GM23338 (cell line): ENCODE measurements at regions not wholly inside any gene's neighbourhood (a gene's known extent, or its start where the extent isn't known, plus 50 kb on each side); places are given as distances from the start of the nearest gene placed in this dataset.
A peak's percentile ranks its signal among the peaks of the same experiment; 100 is the strongest.

Experiments
- ATAC-seq: fragments of 200-7000 bp; cut with Tn5 transposase; 3 replicates; pipeline ENCODE4 v1.9.1; 2020
- DNase-seq: peaks from one replicate; pipeline ENCODE4 v3.0.0-alpha.2; 2015; ENCODE audit warnings: low spot score
- H2AFZ ChIP-seq: fragments of 200-600 bp; sonication (generic); 2 replicates; pipeline ENCODE4 v1.8.0; 2016; ENCODE audit warnings: antibody characterized with exemption, mild to moderate bottlenecking, moderate library complexity
- H3F3A ChIP-seq: fragments of 200-600 bp; sonication (generic); replicated peaks from 2 replicates; pipeline ENCODE4 v1.8.0; 2017; ENCODE audit warnings: antibody characterized with exemption, mixed run types, low read depth
- H3K27ac ChIP-seq: fragments of 200-600 bp; sonication (generic); 2 replicates; pipeline ENCODE4 v1.6.1; 2016; ENCODE audit warnings: low read depth
- H3K27me3 ChIP-seq: fragments of 200-600 bp; sonication (generic); 2 replicates; pipeline ENCODE4 v1.8.0; 2016; ENCODE audit warnings: mild to moderate bottlenecking, mixed run types, moderate library complexity; ENCODE audit not compliant: insufficient read depth
- H3K36me3 ChIP-seq: fragments of 200-600 bp; sonication (generic); 2 replicates; pipeline ENCODE4 v1.8.0; 2016; ENCODE audit warnings: mild to moderate bottlenecking; ENCODE audit not compliant: insufficient read depth
- H3K4me1 ChIP-seq: fragments of 200-600 bp; sonication (generic); 2 replicates; pipeline ENCODE4 v1.8.0; 2016; ENCODE audit warnings: mild to moderate bottlenecking, moderate library complexity; ENCODE audit not compliant: insufficient read depth
- H3K4me2 ChIP-seq: fragments of 200-600 bp; sonication (generic); 2 replicates; pipeline ENCODE4 v1.7.1; 2017; ENCODE audit warnings: mixed run types
- H3K4me3 ChIP-seq: fragments of 200-600 bp; sonication (generic); 2 replicates; pipeline ENCODE4 v1.6.1; 2016; ENCODE audit warnings: mixed run types
- H3K79me2 ChIP-seq: fragments of 200-600 bp; sonication (generic); replicated peaks from 2 replicates; pipeline ENCODE4 v1.8.0; 2017; ENCODE audit warnings: mild to moderate bottlenecking; ENCODE audit not compliant: insufficient read depth
- H3K9me2 ChIP-seq: fragments of 200-600 bp; sonication (generic); 2 replicates; pipeline ENCODE4 v1.8.0; 2017; ENCODE audit not compliant: insufficient read depth
- H4K20me1 ChIP-seq: fragments of 200-600 bp; sonication (generic); replicated peaks from 2 replicates; pipeline ENCODE4 v1.8.0; 2017; ENCODE audit warnings: mild to moderate bottlenecking; ENCODE audit not compliant: insufficient read depth
- H3K27ac Mint-ChIP-seq: 2 replicates; pipeline ENCODE4 v1.8.0; 2020; ENCODE audit warnings: inconsistent platforms, mild to moderate bottlenecking, moderate library complexity, mixed read lengths
- H3K27me3 Mint-ChIP-seq: 3 replicates; pipeline ENCODE4 v1.8.0; 2022; ENCODE audit warnings: low read depth, mild to moderate bottlenecking, moderate library complexity, mixed read lengths, inconsistent platforms; ENCODE audit not compliant: insufficient read depth, poor library complexity
- H3K36me3 Mint-ChIP-seq: 3 replicates; pipeline ENCODE4 v1.8.0; 2021; ENCODE audit warnings: low read depth, mild to moderate bottlenecking, inconsistent platforms, moderate library complexity, mixed read lengths
- H3K4me1 Mint-ChIP-seq: 3 replicates; pipeline ENCODE4 v1.8.0; 2020; ENCODE audit warnings: mild to moderate bottlenecking, inconsistent platforms, mixed read lengths
- H3K4me3 Mint-ChIP-seq: 3 replicates; pipeline ENCODE4 v1.8.0; 2021; ENCODE audit warnings: moderate library complexity, mild to moderate bottlenecking, inconsistent platforms, mixed read lengths
- H3K9me3 Mint-ChIP-seq: 3 replicates; pipeline ENCODE4 v1.8.0; 2020; ENCODE audit warnings: moderate library complexity, mild to moderate bottlenecking, inconsistent platforms, mixed read lengths
- CREB1 ChIP-seq: fragments of 250-450 bp; sonication (Bioruptor Pico); IDR thresholded peaks from 2 replicates; pipeline ENCODE4 v1.5.0; 2020; ENCODE audit warnings: low read depth, mild to moderate bottlenecking, moderate library complexity
- CTCF ChIP-seq, 2 experiments: fragments of 200-600 bp in 1 of 2; sonication (generic) in 1 of 2; conservative IDR thresholded peaks; 2 replicates each; pipeline versions ENCODE4 v1.5.1 to v1.6.1; 2016 to 2017; ENCODE audit warnings: antibody characterized with exemption in 2 of 2, low read depth in 2 of 2, mild to moderate bottlenecking in 2 of 2, moderate library complexity in 1 of 2
- ETS1 ChIP-seq: IDR thresholded peaks from 2 replicates; pipeline ENCODE4 v1.6.1; 2016; ENCODE audit warnings: antibody characterized with exemption
- EZH2 ChIP-seq: fragments of 200-600 bp; sonication (generic); IDR thresholded peaks from one replicate; pipeline ENCODE4 v1.8.0; 2017; ENCODE audit warnings: antibody characterized with exemption, mild to moderate bottlenecking, low read depth; ENCODE audit not compliant: unreplicated experiment
- EZH2phosphoT487 ChIP-seq: fragments of 200-600 bp; sonication (generic); IDR thresholded peaks from one replicate; pipeline ENCODE4 v1.8.1; 2018; ENCODE audit warnings: antibody characterized with exemption; ENCODE audit not compliant: unreplicated experiment
- JUNB ChIP-seq: IDR thresholded peaks from one replicate; pipeline ENCODE4 v1.6.1; 2016; ENCODE audit warnings: antibody characterized with exemption; ENCODE audit not compliant: unreplicated experiment
- NANOG ChIP-seq: IDR thresholded peaks from 2 replicates; pipeline ENCODE4 v1.6.1; 2016; ENCODE audit warnings: antibody characterized with exemption, borderline replicate concordance
- POLR2AphosphoS5 ChIP-seq: IDR thresholded peaks from 2 replicates; pipeline ENCODE4 v1.6.1; 2016; ENCODE audit warnings: antibody characterized with exemption, low read depth
- STAT1 ChIP-seq: IDR thresholded peaks from one replicate; pipeline ENCODE4 v1.6.1; 2016; ENCODE audit warnings: antibody characterized with exemption; ENCODE audit not compliant: unreplicated experiment
- ZNF114 ChIP-seq: fragments of 250-450 bp; sonication (Bioruptor Pico); IDR thresholded peaks from 2 replicates; pipeline ENCODE4 v1.5.0; 2020; ENCODE audit warnings: mild to moderate bottlenecking, moderate library complexity
- ZNF331 ChIP-seq: fragments of 250-450 bp; sonication (Bioruptor Pico); IDR thresholded peaks from 2 replicates; pipeline ENCODE4 v1.5.0; 2020; ENCODE audit warnings: low read depth, mild to moderate bottlenecking, moderate library complexity
- TF ChIP-seq, protein P1 (sequence below): IDR thresholded peaks from one replicate; pipeline ENCODE4 v1.6.1; 2018; ENCODE audit warnings: antibody characterized with exemption; ENCODE audit not compliant: unreplicated experiment
- TF ChIP-seq, protein P2 (sequence below): fragments of 250-450 bp; sonication (Bioruptor Pico); IDR thresholded peaks from 2 replicates; pipeline ENCODE4 v1.5.0; 2020; ENCODE audit warnings: mild to moderate bottlenecking, moderate library complexity

DNA sequence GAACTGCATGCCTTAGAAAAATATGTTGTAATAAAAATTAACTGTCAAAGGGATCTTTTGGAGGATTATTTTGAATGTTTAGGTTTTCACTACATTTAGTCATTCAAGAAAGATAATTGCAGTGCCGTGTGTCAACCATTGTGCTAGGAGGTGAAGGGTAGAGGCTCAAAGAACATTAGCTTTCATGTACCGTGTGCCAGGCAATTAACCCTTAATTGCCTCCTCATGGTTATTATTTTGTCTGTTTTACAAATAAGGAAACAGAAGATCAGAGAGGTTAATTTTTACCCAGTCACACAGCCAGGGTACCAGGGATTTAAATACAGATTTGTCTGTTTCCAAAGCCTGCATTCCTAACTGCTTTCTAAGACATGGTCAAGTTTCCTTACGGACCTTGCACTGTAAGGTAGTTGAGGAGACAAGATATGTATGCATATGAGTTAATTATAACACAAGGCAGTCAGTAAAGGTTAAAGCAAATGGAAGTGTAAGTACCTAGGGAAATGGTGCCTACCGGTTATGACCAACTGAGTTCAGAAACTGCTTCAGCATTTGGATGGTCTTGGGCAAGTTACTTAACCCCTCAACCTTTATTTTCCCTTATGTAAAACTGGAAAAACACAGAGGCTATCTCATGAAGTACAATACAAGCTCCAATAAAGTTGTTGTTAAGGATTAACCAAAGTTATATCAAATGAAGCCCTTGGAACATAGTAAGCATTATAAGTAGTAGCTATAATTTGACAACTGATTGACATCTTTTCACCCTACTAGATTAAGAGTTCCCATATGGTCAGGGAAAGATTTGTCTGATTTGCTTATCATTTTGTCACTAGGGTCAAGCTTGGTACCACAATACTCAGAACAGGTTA lies 434.9 kb downstream of the MBD2 start:
- H3K27ac Mint-ChIP-seq, result no peak overlapping the region
- Histone ChIP-seq H2AFZ (0 out of 2 replicates have a peak overlapping the region, but pooled peaks have one; percentile 40), H3K27ac (no peak overlapping the region), H4K20me1 (no peaks in the 10 kb centered on the region), H3K4me1 (no peaks in the 10 kb centered on the region), H3K4me3 (no peak overlapping the region), H3K36me3 (no peaks in the 10 kb centered on the region), H3K79me2 (no peaks in the 10 kb centered on the region), H3F3A (no peaks in the 10 kb centered on the region), H3K9me2 (no peaks in the 10 kb centered on the region), H3K4me2 (no peak overlapping the region), H3K27me3 (no peaks in the 10 kb centered on the region)
- no peaks in the 10 kb centered on the region for H3K27me3 Mint-ChIP-seq
- ATAC-seq (no peak), DNase-seq (no peak)
- H3K4me3 Mint-ChIP-seq, result no peak overlapping the region
- H3K36me3 Mint-ChIP-seq, result no peaks in the 10 kb centered on the region
- no peak for TF ChIP-seq STAT1
- TF ChIP-seq CREB1 (CRISPR knock-in tag), result no peak
- TF ChIP-seq, protein P1, sequence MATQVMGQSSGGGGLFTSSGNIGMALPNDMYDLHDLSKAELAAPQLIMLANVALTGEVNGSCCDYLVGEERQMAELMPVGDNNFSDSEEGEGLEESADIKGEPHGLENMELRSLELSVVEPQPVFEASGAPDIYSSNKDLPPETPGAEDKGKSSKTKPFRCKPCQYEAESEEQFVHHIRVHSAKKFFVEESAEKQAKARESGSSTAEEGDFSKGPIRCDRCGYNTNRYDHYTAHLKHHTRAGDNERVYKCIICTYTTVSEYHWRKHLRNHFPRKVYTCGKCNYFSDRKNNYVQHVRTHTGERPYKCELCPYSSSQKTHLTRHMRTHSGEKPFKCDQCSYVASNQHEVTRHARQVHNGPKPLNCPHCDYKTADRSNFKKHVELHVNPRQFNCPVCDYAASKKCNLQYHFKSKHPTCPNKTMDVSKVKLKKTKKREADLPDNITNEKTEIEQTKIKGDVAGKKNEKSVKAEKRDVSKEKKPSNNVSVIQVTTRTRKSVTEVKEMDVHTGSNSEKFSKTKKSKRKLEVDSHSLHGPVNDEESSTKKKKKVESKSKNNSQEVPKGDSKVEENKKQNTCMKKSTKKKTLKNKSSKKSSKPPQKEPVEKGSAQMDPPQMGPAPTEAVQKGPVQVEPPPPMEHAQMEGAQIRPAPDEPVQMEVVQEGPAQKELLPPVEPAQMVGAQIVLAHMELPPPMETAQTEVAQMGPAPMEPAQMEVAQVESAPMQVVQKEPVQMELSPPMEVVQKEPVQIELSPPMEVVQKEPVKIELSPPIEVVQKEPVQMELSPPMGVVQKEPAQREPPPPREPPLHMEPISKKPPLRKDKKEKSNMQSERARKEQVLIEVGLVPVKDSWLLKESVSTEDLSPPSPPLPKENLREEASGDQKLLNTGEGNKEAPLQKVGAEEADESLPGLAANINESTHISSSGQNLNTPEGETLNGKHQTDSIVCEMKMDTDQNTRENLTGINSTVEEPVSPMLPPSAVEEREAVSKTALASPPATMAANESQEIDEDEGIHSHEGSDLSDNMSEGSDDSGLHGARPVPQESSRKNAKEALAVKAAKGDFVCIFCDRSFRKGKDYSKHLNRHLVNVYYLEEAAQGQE, result no peak
- TF ChIP-seq JUNB, result no peak
- TF ChIP-seq POLR2AphosphoS5, result no peak
- no peak for TF ChIP-seq NANOG
- TF ChIP-seq EZH2, result no peak
- no peak for TF ChIP-seq EZH2phosphoT487
- TF ChIP-seq CTCF (conservative IDR thresholded peaks at IDR 0.05; ENCODE audit: low read depth in 2 of 2), result no peak
- TF ChIP-seq ETS1, result no peak
- TF ChIP-seq ZNF114 (CRISPR knock-in tag), result no peak
- TF ChIP-seq ZNF331 (CRISPR knock-in tag), result no peak
- TF ChIP-seq, protein P2, sequence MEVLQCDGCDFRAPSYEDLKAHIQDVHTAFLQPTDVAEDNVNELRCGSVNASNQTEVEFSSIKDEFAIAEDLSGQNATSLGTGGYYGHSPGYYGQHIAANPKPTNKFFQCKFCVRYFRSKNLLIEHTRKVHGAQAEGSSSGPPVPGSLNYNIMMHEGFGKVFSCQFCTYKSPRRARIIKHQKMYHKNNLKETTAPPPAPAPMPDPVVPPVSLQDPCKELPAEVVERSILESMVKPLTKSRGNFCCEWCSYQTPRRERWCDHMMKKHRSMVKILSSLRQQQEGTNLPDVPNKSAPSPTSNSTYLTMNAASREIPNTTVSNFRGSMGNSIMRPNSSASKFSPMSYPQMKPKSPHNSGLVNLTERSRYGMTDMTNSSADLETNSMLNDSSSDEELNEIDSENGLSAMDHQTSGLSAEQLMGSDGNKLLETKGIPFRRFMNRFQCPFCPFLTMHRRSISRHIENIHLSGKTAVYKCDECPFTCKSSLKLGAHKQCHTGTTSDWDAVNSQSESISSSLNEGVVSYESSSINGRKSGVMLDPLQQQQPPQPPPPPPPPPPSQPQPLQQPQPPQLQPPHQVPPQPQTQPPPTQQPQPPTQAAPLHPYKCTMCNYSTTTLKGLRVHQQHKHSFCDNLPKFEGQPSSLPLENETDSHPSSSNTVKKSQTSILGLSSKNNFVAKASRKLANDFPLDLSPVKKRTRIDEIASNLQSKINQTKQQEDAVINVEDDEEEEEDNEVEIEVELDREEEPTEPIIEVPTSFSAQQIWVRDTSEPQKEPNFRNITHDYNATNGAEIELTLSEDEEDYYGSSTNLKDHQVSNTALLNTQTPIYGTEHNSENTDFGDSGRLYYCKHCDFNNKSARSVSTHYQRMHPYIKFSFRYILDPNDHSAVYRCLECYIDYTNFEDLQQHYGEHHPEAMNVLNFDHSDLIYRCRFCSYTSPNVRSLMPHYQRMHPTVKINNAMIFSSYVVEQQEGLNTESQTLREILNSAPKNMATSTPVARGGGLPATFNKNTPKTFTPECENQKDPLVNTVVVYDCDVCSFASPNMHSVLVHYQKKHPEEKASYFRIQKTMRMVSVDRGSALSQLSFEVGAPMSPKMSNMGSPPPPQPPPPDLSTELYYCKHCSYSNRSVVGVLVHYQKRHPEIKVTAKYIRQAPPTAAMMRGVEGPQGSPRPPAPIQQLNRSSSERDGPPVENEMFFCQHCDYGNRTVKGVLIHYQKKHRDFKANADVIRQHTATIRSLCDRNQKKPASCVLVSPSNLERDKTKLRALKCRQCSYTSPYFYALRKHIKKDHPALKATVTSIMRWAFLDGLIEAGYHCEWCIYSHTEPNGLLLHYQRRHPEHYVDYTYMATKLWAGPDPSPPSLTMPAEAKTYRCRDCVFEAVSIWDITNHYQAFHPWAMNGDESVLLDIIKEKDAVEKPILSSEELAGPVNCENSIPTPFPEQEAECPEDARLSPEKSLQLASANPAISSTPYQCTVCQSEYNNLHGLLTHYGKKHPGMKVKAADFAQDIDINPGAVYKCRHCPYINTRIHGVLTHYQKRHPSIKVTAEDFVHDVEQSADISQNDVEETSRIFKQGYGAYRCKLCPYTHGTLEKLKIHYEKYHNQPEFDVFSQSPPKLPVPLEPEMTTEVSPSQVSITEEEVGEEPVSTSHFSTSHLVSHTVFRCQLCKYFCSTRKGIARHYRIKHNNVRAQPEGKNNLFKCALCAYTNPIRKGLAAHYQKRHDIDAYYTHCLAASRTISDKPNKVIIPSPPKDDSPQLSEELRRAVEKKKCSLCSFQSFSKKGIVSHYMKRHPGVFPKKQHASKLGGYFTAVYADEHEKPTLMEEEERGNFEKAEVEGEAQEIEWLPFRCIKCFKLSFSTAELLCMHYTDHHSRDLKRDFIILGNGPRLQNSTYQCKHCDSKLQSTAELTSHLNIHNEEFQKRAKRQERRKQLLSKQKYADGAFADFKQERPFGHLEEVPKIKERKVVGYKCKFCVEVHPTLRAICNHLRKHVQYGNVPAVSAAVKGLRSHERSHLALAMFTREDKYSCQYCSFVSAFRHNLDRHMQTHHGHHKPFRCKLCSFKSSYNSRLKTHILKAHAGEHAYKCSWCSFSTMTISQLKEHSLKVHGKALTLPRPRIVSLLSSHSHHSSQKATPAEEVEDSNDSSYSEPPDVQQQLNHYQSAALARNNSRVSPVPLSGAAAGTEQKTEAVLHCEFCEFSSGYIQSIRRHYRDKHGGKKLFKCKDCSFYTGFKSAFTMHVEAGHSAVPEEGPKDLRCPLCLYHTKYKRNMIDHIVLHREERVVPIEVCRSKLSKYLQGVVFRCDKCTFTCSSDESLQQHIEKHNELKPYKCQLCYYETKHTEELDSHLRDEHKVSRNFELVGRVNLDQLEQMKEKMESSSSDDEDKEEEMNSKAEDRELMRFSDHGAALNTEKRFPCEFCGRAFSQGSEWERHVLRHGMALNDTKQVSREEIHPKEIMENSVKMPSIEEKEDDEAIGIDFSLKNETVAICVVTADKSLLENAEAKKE (CRISPR knock-in tag), result no peak
- no peaks in the 10 kb centered on the region for H3K4me1 Mint-ChIP-seq
- no peaks in the 10 kb centered on the region for H3K9me3 Mint-ChIP-seq
